Uterus (tissue), 2 donors: ENCODE measurements at regions not wholly inside any gene's neighbourhood (a gene's known extent, or its start where the extent isn't known, plus 50 kb on each side); places are given as distances from the start of the nearest gene placed in this dataset.

Experiments
- CTCF ChIP-seq, 4 experiments: fragments of 200-600 bp in 2 of 4; fragments of 450-650 bp in 2 of 4; sonication (generic) in 2 of 4; IDR thresholded peaks; one replicate each; pipeline ENCODE4 v1.5.1; 2016 to 2019; ENCODE audit warnings: antibody characterized with exemption in 4 of 4, mild to moderate bottlenecking in 2 of 4, moderate library complexity in 1 of 4
- POLR2A ChIP-seq, 2 donors: fragments of 450-650 bp; IDR thresholded peaks; one replicate each; pipeline ENCODE4 v1.6.1; 2016; ENCODE audit warnings: antibody characterized with exemption in 2 of 2, mild to moderate bottlenecking in 1 of 2, moderate library complexity in 1 of 2

- no peak for TF ChIP-seq CTCF (IDR thresholded peaks at IDR 0.05)
- TF ChIP-seq POLR2A (IDR thresholded peaks at IDR 0.05): no peak
Measured at GRCh38 chr1:80155371-80155770, 1148.8 kb upstream of the ADGRL4 start.
